ENCODE measurements at regions not wholly inside any gene's neighbourhood (a gene's known extent, or its start where the extent isn't known, plus 50 kb on each side); places are given as distances from the start of the nearest gene placed in this dataset.

- TF ChIP-seq CTCF (IDR thresholded peaks at IDR 0.05 in 8 of 11, conservative IDR thresholded peaks at IDR 0.05 in 3 of 11) (no peak), POLR2A (IDR thresholded peaks at IDR 0.05) (no peak), POLR2AphosphoS5 (IDR thresholded peaks at IDR 0.05) (no peak)
Observed at GRCh38 chr4:188649635-188650034, 510.4 kb downstream of the TRIML1 start.

Measured in spleen (tissue), 7 donors.